ENCODE measurements at regions not wholly inside any gene's neighbourhood (a gene's known extent, or its start where the extent isn't known, plus 50 kb on each side); places are given as distances from the start of the nearest gene placed in this dataset.
"Not testable (repeated sequence)": the region's sequence is repeated elsewhere in the genome, so short reads cannot be mapped to it uniquely, and the experiment has no call there.

DNA sequence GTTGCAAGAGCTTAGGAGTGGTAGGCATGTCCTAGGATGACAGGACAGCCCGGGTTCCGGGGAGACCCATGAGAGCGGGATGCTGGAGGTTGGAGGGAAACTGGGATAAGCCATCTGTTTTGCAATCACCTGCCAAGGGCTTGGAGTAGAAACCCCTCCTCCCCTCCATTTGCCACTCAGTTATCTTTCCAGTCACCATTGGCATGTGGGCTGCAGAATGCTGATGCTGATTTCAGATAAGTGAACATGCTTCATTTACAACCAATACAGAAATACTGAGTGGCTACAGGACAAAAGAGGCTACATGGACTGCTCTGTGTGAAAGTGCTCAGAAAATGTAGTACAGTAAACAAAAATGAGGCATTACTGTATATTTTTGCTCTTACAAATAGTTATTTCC is 93.4 kb upstream of the KIF2A start:
- ATAC-seq, result no peak
- TF ChIP-seq ISL1 (CRISPR knock-in tag; IDR thresholded peaks at IDR 0.05) (no peak), RARB (CRISPR knock-in tag; IDR thresholded peaks at IDR 0.05) (no peak), ARNTL (CRISPR knock-in tag; IDR thresholded peaks at IDR 0.05; ENCODE audit: borderline replicate concordance, low read depth) (no peak), OSR1 (CRISPR knock-in tag; IDR thresholded peaks at IDR 0.05) (no peak), ESRRG (CRISPR knock-in tag; IDR thresholded peaks at IDR 0.05) (no peak)

DNA sequence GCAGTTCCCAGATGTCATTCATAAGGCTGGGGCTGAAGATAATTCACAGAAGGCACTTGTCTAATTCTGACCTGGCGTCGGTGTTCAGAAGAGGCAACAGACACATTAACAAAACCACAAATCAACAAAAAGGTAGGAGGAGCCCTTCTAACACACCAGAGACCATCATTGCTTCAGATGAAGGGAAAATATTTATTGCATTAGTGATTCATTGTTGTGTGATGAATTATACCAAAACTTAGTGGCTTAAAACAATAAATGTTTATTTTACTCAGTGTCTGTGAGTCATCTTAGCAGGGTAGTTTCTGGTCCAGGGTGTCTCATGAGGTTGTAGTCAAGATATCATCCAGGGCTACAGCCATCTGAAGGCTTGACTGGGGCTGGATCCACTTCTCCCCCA is 91.3 kb upstream of the KIF2A start:
- no peak for ATAC-seq
- TF ChIP-seq OSR1 (CRISPR knock-in tag; IDR thresholded peaks at IDR 0.05) (no peak), ZFP30 (CRISPR knock-in tag; IDR thresholded peaks at IDR 0.05) (no peak), POU6F1 (CRISPR knock-in tag; IDR thresholded peaks at IDR 0.05; ENCODE audit: borderline replicate concordance, low read depth) (no peak), GLIS3 (CRISPR knock-in tag; IDR thresholded peaks at IDR 0.05) (no peak), TOX (CRISPR knock-in tag; IDR thresholded peaks at IDR 0.05; ENCODE audit: borderline replicate concordance) (no peak), ZNF70 (CRISPR knock-in tag; IDR thresholded peaks at IDR 0.05) (no peak), RARB (CRISPR knock-in tag; IDR thresholded peaks at IDR 0.05) (no peak), ISL1 (CRISPR knock-in tag; IDR thresholded peaks at IDR 0.05) (no peak), ESRRG (CRISPR knock-in tag; IDR thresholded peaks at IDR 0.05) (no peak), ZNF565 (CRISPR knock-in tag; conservative IDR thresholded peaks at IDR 0.05; ENCODE audit: low read depth) (no peak), TSHZ2 (CRISPR knock-in tag; IDR thresholded peaks at IDR 0.05) (no peak), CSDC2 (CRISPR knock-in tag; IDR thresholded peaks at IDR 0.05) (no peak), BACH2 (CRISPR knock-in tag; IDR thresholded peaks at IDR 0.05; ENCODE audit: borderline replicate concordance) (no peak), ARNTL (CRISPR knock-in tag; IDR thresholded peaks at IDR 0.05; ENCODE audit: borderline replicate concordance, low read depth) (no peak), ZC3H10 (CRISPR knock-in tag; IDR thresholded peaks at IDR 0.05) (no peak), ZFP3 (CRISPR knock-in tag; IDR thresholded peaks at IDR 0.05) (no peak), SNAI2 (CRISPR knock-in tag; IDR thresholded peaks at IDR 0.05) (no peak), TCF4 (CRISPR knock-in tag; IDR thresholded peaks at IDR 0.05; ENCODE audit: borderline replicate concordance) (no peak)
- TF ChIP-seq, protein P1, sequence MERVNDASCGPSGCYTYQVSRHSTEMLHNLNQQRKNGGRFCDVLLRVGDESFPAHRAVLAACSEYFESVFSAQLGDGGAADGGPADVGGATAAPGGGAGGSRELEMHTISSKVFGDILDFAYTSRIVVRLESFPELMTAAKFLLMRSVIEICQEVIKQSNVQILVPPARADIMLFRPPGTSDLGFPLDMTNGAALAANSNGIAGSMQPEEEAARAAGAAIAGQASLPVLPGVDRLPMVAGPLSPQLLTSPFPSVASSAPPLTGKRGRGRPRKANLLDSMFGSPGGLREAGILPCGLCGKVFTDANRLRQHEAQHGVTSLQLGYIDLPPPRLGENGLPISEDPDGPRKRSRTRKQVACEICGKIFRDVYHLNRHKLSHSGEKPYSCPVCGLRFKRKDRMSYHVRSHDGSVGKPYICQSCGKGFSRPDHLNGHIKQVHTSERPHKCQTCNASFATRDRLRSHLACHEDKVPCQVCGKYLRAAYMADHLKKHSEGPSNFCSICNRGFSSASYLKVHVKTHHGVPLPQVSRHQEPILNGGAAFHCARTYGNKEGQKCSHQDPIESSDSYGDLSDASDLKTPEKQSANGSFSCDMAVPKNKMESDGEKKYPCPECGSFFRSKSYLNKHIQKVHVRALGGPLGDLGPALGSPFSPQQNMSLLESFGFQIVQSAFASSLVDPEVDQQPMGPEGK (CRISPR knock-in tag; IDR thresholded peaks at IDR 0.05; ENCODE audit: borderline replicate concordance), result no peak
- TF ChIP-seq, protein P2, sequence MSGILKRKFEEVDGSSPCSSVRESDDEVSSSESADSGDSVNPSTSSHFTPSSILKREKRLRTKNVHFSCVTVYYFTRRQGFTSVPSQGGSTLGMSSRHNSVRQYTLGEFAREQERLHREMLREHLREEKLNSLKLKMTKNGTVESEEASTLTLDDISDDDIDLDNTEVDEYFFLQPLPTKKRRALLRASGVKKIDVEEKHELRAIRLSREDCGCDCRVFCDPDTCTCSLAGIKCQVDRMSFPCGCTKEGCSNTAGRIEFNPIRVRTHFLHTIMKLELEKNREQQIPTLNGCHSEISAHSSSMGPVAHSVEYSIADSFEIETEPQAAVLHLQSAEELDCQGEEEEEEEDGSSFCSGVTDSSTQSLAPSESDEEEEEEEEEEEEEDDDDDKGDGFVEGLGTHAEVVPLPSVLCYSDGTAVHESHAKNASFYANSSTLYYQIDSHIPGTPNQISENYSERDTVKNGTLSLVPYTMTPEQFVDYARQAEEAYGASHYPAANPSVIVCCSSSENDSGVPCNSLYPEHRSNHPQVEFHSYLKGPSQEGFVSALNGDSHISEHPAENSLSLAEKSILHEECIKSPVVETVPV (CRISPR knock-in tag; IDR thresholded peaks at IDR 0.05), result no peak

DNA sequence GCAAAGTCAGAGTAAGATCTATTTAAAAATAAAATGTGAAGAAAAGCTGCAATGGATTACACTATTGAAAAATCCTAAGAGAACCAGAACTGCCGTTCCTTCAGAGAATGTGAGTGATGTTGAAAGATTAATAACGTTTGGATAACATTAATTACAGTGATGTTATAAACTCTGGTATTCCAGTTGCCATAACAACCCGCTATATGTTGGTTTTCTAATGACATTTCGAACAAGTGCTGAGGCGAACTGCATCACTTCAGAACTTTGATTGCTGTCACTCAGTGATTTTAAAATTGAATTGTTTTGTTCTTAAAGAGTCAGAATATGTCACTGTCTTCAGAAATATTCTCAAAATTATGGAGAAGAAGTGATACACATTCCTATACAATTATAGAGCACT is 89.4 kb upstream of the KIF2A start:
- ATAC-seq, result not testable (repeated sequence)

GRCh38 chr5:62217095-62217494 is 88.9 kb upstream of the KIF2A start:
- not testable (repeated sequence) for ATAC-seq

- ATAC-seq, result not testable (repeated sequence)
Observed at GRCh38 chr5:62218860-62219259, 87.1 kb upstream of the KIF2A start.

DNA sequence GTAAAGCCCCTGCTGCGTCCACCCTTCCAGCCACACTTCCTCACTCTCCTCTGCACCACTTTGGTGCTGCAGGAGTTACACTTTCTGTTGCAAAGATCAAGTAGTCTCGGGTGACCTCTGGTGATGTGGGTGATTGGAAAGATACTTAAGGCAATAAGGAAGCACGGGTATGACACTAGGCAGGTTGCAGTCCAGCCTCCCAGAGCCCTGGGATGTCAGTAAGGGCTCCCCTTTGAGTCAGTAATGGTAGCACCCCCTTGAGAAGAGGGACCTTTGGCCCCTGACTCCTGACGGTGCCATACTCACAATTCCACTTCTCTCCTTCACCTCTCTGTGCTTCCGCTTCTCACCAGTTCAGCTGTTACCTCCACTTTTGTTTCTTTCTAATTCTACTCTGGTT is 84.1 kb upstream of the KIF2A start:
- ATAC-seq, result not testable (repeated sequence)

- ATAC-seq, result not testable (repeated sequence)
Observed at GRCh38 chr5:62222305-62222704, 83.7 kb upstream of the KIF2A start.

- peak; percentile 100 for ATAC-seq
Observed at GRCh38 chr5:62223312-62223670, 82.7 kb upstream of the KIF2A start.

- ATAC-seq, result not testable (repeated sequence)
Observed at GRCh38 chr5:62224987-62225601, 80.9 kb upstream of the KIF2A start.

DNA sequence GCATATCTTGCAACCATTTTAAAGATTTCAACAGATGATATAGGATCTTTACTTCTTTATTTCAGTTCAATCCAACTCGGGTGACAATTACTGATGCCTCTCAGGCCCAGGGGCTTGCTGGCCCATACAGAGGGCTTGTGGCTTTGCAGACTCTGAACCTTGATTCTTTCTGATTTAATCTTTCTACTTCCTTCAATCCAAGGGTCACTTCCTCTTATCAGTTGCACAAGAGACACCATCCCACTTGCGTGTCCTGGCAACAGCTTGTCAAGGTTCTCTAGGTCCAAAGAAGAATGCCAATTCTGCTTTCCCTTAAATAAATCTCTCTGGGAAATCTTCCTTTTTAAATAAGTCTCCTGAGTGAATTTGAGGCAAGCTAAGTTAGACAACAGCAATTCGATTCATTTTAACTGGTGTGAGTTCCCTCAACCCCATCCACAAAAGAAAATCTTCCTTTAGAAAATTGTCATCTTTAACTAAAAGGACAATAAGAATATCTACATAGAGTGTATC is 75.1 kb upstream of the KIF2A start:
- not testable (repeated sequence) for ATAC-seq
